ENCODE measurements at regions not wholly inside any gene's neighbourhood (a gene's known extent, or its start where the extent isn't known, plus 50 kb on each side); places are given as distances from the start of the nearest gene placed in this dataset.
"Not testable (repeated sequence)": the region's sequence is repeated elsewhere in the genome, so short reads cannot be mapped to it uniquely, and the experiment has no call there.

DNA sequence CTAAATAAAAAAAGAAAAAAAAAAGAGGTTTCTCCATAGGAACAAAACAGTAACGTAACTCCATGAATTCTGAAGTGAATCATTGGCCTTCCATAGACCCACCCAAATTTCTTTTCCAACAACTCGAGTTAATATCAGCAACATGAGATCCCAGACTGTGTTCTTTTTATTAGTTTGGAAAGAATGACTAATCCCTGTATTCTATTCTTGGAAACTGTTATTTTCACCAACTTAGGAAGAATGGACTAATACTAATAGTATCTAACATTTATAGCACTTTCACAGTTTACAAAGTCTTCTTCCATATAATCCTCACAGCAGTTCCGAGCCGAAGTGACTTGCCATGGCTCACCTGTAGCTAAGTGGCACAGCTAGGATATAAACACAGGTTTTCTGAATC is 72.7 kb upstream of the SLC4A7 start:
- peak; percentile 23 for DNase-seq (ENCODE audit: low spot score)

- no peak for DNase-seq (ENCODE audit: low spot score)
Observed at GRCh38 chr3:27554706-27555105, 70.5 kb upstream of the SLC4A7 start.

DNA sequence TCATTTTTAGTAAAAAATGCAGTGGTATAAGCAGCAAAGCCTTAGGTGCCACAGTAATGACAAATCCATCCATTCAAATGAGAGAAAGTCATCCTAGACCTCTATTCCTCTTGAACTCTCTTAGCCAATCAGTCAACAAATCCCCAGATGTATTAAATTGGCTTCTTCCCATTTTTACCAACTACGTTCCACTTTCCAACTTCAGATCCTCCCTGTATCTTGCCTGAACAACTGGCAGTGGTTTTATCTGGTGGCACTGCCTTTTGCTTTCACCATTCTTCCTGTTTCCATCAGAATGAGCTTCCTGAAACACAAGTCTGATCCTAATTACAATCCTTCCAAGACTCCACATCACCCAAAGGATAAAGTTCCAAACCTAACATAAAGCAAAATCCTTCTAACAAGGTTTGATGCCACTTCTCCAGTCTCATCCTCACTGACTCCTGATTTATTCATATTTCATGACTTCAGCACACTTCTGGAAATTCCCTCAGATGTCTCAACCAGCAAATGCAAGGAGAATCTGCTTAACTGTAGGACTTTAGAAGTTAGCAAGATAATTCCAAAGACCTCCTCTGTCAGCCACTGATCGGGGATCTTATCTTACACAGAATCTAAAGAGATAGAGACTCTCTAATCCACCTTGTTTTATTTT is 69.8 kb upstream of the SLC4A7 start:
- no peak for DNase-seq (ENCODE audit: low spot score)

- peak; percentile 21 for DNase-seq (ENCODE audit: low spot score)
Observed at GRCh38 chr3:27552708-27553107, 68.5 kb upstream of the SLC4A7 start.

DNA sequence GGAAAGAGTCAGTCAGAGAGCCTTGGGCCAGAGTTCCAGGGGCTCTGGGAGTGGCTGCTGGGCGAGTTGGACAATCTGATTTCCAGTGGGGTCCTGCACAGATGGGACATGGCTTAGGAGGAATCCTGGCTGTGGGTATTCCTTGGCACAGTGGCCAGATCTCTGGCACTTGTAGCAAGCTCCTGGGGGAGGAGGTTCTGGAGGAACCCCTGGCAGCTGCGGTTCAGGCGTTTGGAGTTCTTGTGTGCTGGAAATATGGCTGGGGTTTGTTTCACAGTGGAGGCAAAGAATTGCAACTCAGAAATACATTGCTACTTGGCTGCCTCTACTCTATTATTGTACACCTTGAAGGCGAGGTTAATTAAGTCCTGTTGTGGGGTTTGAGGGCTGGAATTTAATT is 67.2 kb upstream of the SLC4A7 start:
- DNase-seq (ENCODE audit: low spot score): not testable (repeated sequence)

DNA sequence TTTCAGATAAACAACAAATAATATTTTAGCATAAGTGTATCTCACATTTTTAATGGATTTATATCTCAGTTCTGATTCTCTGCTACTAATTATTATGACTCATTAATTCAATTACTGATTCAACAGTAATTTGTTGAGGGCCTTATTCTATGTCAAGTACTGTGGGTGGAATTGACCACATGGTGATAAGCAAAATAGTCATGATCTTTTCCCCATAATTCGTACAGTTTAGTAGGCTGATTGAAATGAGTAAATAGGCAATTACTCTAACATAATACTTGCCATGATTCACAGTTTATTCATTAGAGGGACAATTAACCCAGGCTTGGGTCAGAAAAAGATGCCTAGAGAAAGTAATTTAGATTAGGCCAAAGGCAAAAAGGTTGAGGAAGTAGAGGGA is 60.9 kb upstream of the SLC4A7 start:
- DNase-seq (ENCODE audit: low spot score): no peak

DNA sequence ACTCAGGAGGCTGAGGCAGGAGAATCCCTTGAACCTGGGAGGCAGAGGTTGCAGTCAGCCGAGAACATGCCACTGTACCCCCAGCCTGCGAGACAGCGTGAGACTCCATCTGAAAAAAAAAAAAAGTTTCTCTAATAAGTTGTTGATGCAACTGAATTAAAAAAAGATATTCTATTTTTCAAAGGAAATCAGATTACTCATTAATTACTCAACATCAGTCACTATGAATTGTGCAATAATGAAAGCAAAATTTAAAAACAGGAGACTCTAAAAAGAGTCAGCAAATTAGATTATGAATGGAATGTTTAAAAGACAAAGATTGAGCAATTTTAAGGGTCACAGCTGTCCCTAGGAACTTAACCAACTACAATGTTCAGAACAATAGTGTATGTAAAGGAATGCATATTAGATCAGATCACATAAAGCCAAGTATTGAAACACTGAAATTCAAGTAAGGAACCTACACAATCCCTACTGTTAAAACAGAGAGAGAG is 60.2 kb upstream of the SLC4A7 start:
- DNase-seq (ENCODE audit: low spot score): no peak

DNA sequence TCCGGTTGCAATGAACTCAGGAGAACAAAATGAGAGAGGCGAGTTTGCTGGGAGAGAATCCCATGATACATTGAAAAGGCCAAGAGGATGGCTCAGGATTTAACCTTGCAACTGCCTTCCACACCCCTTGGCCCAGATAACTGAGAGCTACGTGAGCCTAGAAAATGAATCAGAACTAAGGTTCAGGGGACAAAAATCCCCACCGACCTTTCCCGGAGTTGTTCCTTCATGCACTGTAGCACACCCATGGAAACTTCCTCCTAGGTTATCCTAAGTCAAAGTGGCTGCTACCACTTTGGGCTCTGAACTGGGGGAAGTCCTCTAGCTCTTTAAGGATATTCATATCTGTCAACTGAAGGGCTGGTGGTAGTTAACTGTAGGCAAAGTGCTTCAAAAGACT is 58.3 kb upstream of the SLC4A7 start:
- no peak for DNase-seq (ENCODE audit: low spot score)

DNA sequence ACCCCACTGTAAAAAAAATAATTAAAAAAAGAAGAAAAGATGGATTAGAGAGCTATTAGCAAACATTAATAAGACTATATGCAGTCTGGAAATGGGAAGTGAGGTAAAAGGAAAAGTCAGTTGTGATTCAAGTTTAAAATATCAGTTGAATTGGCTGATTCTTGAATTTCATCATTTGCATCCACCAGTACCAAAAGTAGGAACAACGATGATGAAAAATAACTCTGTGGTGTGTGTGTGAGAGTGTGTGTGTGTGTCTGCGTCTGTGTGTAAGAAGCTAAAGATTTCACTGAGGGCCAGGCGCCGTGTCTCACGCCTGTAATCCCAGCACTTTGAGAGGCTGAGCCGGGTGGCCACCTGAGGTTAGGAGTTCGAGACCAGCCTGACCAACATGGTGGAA is 56.0 kb upstream of the SLC4A7 start:
- DNase-seq (ENCODE audit: low spot score): no peak

- DNase-seq (ENCODE audit: low spot score): no peak
Observed at GRCh38 chr3:27536491-27536890, 52.3 kb upstream of the SLC4A7 start.

GRCh38 chr3:27535809-27536392 is 51.7 kb upstream of the SLC4A7 start:
- no peak for DNase-seq (ENCODE audit: low spot score)

DNA sequence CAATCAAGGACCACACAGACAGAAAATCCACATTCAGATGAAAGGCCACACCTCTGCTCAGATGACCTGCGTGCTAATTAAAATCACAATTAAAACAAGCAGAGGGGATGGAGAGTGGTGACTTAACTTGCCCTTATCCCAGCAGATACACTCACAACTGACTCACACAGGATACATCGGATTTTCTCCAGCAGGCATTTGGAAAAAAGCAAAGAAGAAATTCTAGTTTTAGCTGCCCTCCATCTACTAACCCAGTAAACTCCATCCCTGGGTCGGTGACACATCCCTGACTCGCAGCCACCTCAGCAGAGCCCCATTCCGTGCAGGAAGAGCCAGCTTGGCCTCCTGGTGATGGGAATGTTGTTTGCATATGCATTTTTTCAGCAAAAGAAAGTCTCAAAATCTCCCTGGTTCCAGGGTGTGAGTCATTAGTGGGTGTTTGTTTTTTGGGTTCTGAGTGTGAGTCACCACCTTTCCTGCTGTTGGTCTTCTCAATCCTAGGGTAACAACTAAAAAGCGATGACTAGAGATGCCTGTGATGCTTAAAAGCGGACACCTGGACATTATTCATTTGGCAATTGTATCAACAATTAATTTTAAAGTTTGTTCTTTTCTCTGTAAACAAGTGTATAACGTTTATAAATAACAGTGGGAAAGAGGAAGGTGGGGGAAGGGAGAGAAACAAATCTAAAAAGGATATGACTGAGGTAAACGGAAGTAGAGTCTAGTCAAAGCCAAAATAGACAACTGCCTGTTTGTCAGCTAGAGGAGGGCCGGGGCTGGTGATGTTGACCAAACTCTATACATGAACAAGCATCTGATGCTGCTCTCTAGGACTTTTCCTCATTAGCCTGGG is 49.8 kb upstream of the SLC4A7 start:
- DNase-seq (ENCODE audit: low spot score): peak; percentile 82

Measured in hepatic stellate cell (primary cell).